Osteoblast (primary cell): ENCODE measurements at regions not wholly inside any gene's neighbourhood (a gene's known extent, or its start where the extent isn't known, plus 50 kb on each side); places are given as distances from the start of the nearest gene placed in this dataset.

Experiments
- DNase-seq: peaks from one replicate; pipeline ENCODE4 v3.0.0; 2011; ENCODE audit warnings: low spot score, mixed read lengths; ENCODE audit not compliant: insufficient read length; ENCODE audit errors: missing footprints
- H2AFZ ChIP-seq: 2 replicates; pipeline ENCODE4 v1.6.0; 2011; ENCODE audit warnings: mild to moderate bottlenecking, low read length
- H3K27ac ChIP-seq: 2 replicates; pipeline ENCODE4 v1.5.1; 2011; ENCODE audit warnings: mild to moderate bottlenecking, low read depth, low read length, moderate library complexity
- H3K27me3 ChIP-seq: 2 replicates; pipeline ENCODE4 v1.6.0; 2012; ENCODE audit warnings: mild to moderate bottlenecking, control low read depth, inconsistent platforms, low read length, moderate library complexity; ENCODE audit not compliant: insufficient read depth
- H3K36me3 ChIP-seq: 2 replicates; pipeline ENCODE4 v1.5.1; 2011; ENCODE audit warnings: mild to moderate bottlenecking, low read length, control low read depth, moderate library complexity; ENCODE audit not compliant: insufficient read depth
- H3K4me1 ChIP-seq: 2 replicates; pipeline ENCODE4 v1.5.1; 2011; ENCODE audit warnings: mild to moderate bottlenecking, low read length, control low read depth, moderate library complexity; ENCODE audit not compliant: insufficient read depth
- H3K4me2 ChIP-seq: 2 replicates; pipeline ENCODE4 v1.6.0; 2011; ENCODE audit warnings: mild to moderate bottlenecking, low read length; ENCODE audit not compliant: insufficient read depth
- H3K4me3 ChIP-seq: fragments of 200-600 bp; sonication (generic); 3 replicates; pipeline ENCODE4 v1.5.1; 2012; ENCODE audit warnings: mild to moderate bottlenecking, low read length, inconsistent platforms; ENCODE audit not compliant: insufficient read depth
- H3K79me2 ChIP-seq: 2 replicates; pipeline ENCODE4 v1.6.0; 2012; ENCODE audit warnings: mild to moderate bottlenecking, low read length, control low read depth, inconsistent platforms; ENCODE audit not compliant: insufficient read depth
- H3K9me3 ChIP-seq: 2 replicates; pipeline ENCODE4 v1.5.1; 2011; ENCODE audit warnings: low read depth, low read length, control low read depth
- H4K20me1 ChIP-seq: 2 replicates; pipeline ENCODE4 v1.6.0; 2012; ENCODE audit warnings: mild to moderate bottlenecking, low read length, control low read depth; ENCODE audit not compliant: insufficient read depth
- CTCF ChIP-seq: IDR thresholded peaks from 2 replicates; pipeline ENCODE4 v1.5.1; 2011; ENCODE audit warnings: mild to moderate bottlenecking, low read depth, low read length, moderate library complexity; ENCODE audit errors: extremely low read depth

- no peak overlapping the region for H2AFZ ChIP-seq
- DNase-seq, result no peak
- H3K36me3 ChIP-seq, result no peaks in the 10 kb centered on the region
- no peak overlapping the region for H3K4me3 ChIP-seq
- H3K79me2 ChIP-seq, result no peaks in the 10 kb centered on the region
- no peaks in the 10 kb centered on the region for H3K9me3 ChIP-seq
- H3K27ac ChIP-seq, result no peak overlapping the region
- no peak overlapping the region for H3K4me2 ChIP-seq
- no peaks in the 10 kb centered on the region for H4K20me1 ChIP-seq
- no peak for TF ChIP-seq CTCF
- no peaks in the 10 kb centered on the region for H3K4me1 ChIP-seq
- no peaks in the 10 kb centered on the region for H3K27me3 ChIP-seq
Observed at GRCh38 chr3:65013053-65013452, 325.3 kb upstream of the ADAMTS9 start.

- Histone ChIP-seq H4K20me1 (no peaks in the 10 kb centered on the region), H3K79me2 (no peaks in the 10 kb centered on the region), H3K27ac (no peak overlapping the region), H3K36me3 (no peaks in the 10 kb centered on the region), H3K4me1 (no peaks in the 10 kb centered on the region), H3K4me2 (no peak overlapping the region), H3K4me3 (no peak overlapping the region), H2AFZ (no peak overlapping the region), H3K9me3 (no peaks in the 10 kb centered on the region), H3K27me3 (no peaks in the 10 kb centered on the region)
- no peak for TF ChIP-seq CTCF
- no peak for DNase-seq
Observed at GRCh38 chr3:65006300-65006739, 318.5 kb upstream of the ADAMTS9 start.

GRCh38 chr3:65005486-65005885 is 317.7 kb upstream of the ADAMTS9 start:
- H3K9me3 ChIP-seq, result no peaks in the 10 kb centered on the region
- H3K4me1 ChIP-seq, result no peaks in the 10 kb centered on the region
- no peak overlapping the region for H3K27ac ChIP-seq
- H3K36me3 ChIP-seq, result no peaks in the 10 kb centered on the region
- no peak for DNase-seq
- no peak for TF ChIP-seq CTCF
- H3K4me2 ChIP-seq, result no peak overlapping the region
- H2AFZ ChIP-seq, result no peak overlapping the region
- no peak overlapping the region for H3K4me3 ChIP-seq
- H3K27me3 ChIP-seq, result no peaks in the 10 kb centered on the region
- H3K79me2 ChIP-seq, result no peaks in the 10 kb centered on the region
- H4K20me1 ChIP-seq, result no peaks in the 10 kb centered on the region

GRCh38 chr3:65004795-65005295 is 317.0 kb upstream of the ADAMTS9 start:
- Histone ChIP-seq H3K79me2 (no peaks in the 10 kb centered on the region), H3K27ac (no peak overlapping the region), H3K27me3 (no peaks in the 10 kb centered on the region), H3K36me3 (no peaks in the 10 kb centered on the region), H3K4me2 (no peak overlapping the region), H3K4me1 (no peaks in the 10 kb centered on the region), H2AFZ (no peak overlapping the region), H3K4me3 (no peak overlapping the region), H3K9me3 (no peaks in the 10 kb centered on the region), H4K20me1 (no peaks in the 10 kb centered on the region)
- TF ChIP-seq CTCF, result no peak
- DNase-seq, result no peak
